ENCODE measurements at regions not wholly inside any gene's neighbourhood (a gene's known extent, or its start where the extent isn't known, plus 50 kb on each side); places are given as distances from the start of the nearest gene placed in this dataset.

GRCh38 chr10:111993872-111994426 is 189.6 kb downstream of the GPAM start:
- no peak for DNase-seq (ENCODE audit: low spot score)

- DNase-seq (ENCODE audit: low spot score), result no peak
Observed at GRCh38 chr10:111996103-111996502, 187.5 kb downstream of the GPAM start.

GRCh38 chr10:111998728-111999127 is 184.8 kb downstream of the GPAM start:
- no peak for DNase-seq (ENCODE audit: low spot score)

GRCh38 chr10:111999205-111999914 is 184.2 kb downstream of the GPAM start:
- DNase-seq (ENCODE audit: low spot score), result no peak

GRCh38 chr10:111999915-112000302 is 183.7 kb downstream of the GPAM start:
- no peak for DNase-seq (ENCODE audit: low spot score)

- no peak for DNase-seq (ENCODE audit: low spot score)
Observed at GRCh38 chr10:112000466-112000865, 183.1 kb downstream of the GPAM start.

- no peak for DNase-seq (ENCODE audit: low spot score)
Observed at GRCh38 chr10:112002206-112002605, 181.4 kb downstream of the GPAM start.

- DNase-seq (ENCODE audit: low spot score), result no peak
Observed at GRCh38 chr10:112004075-112004474, 179.5 kb downstream of the GPAM start.

- no peak for DNase-seq (ENCODE audit: low spot score)
Observed at GRCh38 chr10:112005044-112005443, 178.5 kb downstream of the GPAM start.

GRCh38 chr10:112006407-112006806 is 177.2 kb downstream of the GPAM start:
- no peak for DNase-seq (ENCODE audit: low spot score)

GRCh38 chr10:112006831-112007230 is 176.7 kb downstream of the GPAM start:
- no peak for DNase-seq (ENCODE audit: low spot score)

- no peak for DNase-seq (ENCODE audit: low spot score)
Observed at GRCh38 chr10:112022196-112022595, 161.4 kb downstream of the GPAM start.

GRCh38 chr10:112024079-112024478 is 159.5 kb downstream of the GPAM start:
- DNase-seq (ENCODE audit: low spot score), result no peak

GRCh38 chr10:112025228-112025627 is 158.3 kb downstream of the GPAM start:
- no peak for DNase-seq (ENCODE audit: low spot score)

- DNase-seq (ENCODE audit: low spot score), result peak; percentile 24
Observed at GRCh38 chr10:112026438-112026837, 157.1 kb downstream of the GPAM start.

- DNase-seq (ENCODE audit: low spot score), result no peak
Observed at GRCh38 chr10:112027731-112028280, 155.8 kb downstream of the GPAM start.

GRCh38 chr10:112030431-112030830 is 153.1 kb downstream of the GPAM start:
- DNase-seq (ENCODE audit: low spot score), result no peak

- no peak for DNase-seq (ENCODE audit: low spot score)
Observed at GRCh38 chr10:112039823-112040222, 143.7 kb downstream of the GPAM start.

GRCh38 chr10:112040696-112041095 is 142.9 kb downstream of the GPAM start:
- no peak for DNase-seq (ENCODE audit: low spot score)

GRCh38 chr10:112045938-112046337 is 137.6 kb downstream of the GPAM start:
- DNase-seq (ENCODE audit: low spot score), result no peak

- DNase-seq (ENCODE audit: low spot score), result no peak
Observed at GRCh38 chr10:112047674-112048073, 135.9 kb downstream of the GPAM start.

GRCh38 chr10:112052166-112052565 is 131.4 kb downstream of the GPAM start:
- DNase-seq (ENCODE audit: low spot score), result no peak

- no peak for DNase-seq (ENCODE audit: low spot score)
Observed at GRCh38 chr10:112053895-112054294, 129.7 kb downstream of the GPAM start.

GRCh38 chr10:112054516-112054915 is 129.0 kb downstream of the GPAM start:
- no peak for DNase-seq (ENCODE audit: low spot score)

Data from NAMALWA (cell line).